ENCODE measurements at regions not wholly inside any gene's neighbourhood (a gene's known extent, or its start where the extent isn't known, plus 50 kb on each side); places are given as distances from the start of the nearest gene placed in this dataset.

DNA sequence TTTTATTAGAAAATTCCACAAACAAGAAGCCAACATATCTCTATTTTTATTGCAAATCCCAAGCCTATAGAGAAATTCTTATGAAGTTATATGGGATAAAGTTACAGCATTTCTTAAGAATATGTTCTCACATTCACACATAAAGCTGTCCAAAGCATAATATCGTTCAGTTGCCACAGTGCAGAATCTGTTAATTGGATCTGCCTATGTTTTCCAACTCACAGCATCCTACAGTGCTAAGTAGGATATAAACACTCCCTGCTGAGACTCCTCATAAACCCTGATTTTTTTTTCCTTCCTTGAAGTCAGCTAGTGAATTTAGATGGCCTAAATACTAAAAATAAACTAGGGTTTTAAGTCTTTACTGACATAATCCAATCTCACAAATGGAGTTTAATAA lies 307.9 kb downstream of the PDGFC start:
- H3K27ac ChIP-seq (ENCODE audit: low read depth), result no peak overlapping the region
- H3K36me3 Mint-ChIP-seq (ENCODE audit: low read depth), result no peaks in the 10 kb centered on the region
- no peaks in the 10 kb centered on the region for H3K9me3 Mint-ChIP-seq
- no peaks in the 10 kb centered on the region for H4K20me1 ChIP-seq (replicated peaks; ENCODE audit: insufficient read depth)
- no peaks in the 10 kb centered on the region for H3K36me3 ChIP-seq (ENCODE audit: insufficient read depth)
- H2AFZ ChIP-seq, result no peak overlapping the region
- no peak overlapping the region for H3K27ac Mint-ChIP-seq
- no peak for ATAC-seq
- no peaks in the 10 kb centered on the region; the same call in 1 of the 2 replicates for H3K4me1 ChIP-seq (ENCODE audit: insufficient read depth)
- peaks cover 7% of the 10 kb centered on the region; the same call in 2 of the 3 replicates for H3K4me1 Mint-ChIP-seq
- no peak for DNase-seq (ENCODE audit: low spot score)
- H3K4me2 ChIP-seq, result no peak overlapping the region
- TF ChIP-seq POLR2AphosphoS5 (IDR thresholded peaks at IDR 0.05; ENCODE audit: low read depth) (no peak), EZH2phosphoT487 (IDR thresholded peaks at IDR 0.05; ENCODE audit: unreplicated experiment) (no peak), JUNB (IDR thresholded peaks at IDR 0.05; ENCODE audit: unreplicated experiment) (no peak), CREB1 (CRISPR knock-in tag; IDR thresholded peaks at IDR 0.05; ENCODE audit: low read depth) (no peak), ZNF462 (CRISPR knock-in tag; IDR thresholded peaks at IDR 0.05) (no peak), NANOG (IDR thresholded peaks at IDR 0.05; ENCODE audit: borderline replicate concordance) (no peak), ZNF331 (CRISPR knock-in tag; IDR thresholded peaks at IDR 0.05; ENCODE audit: low read depth) (no peak), ZNF114 (CRISPR knock-in tag; IDR thresholded peaks at IDR 0.05) (no peak), EZH2 (IDR thresholded peaks at IDR 0.05; ENCODE audit: low read depth, unreplicated experiment) (no peak), STAT1 (IDR thresholded peaks at IDR 0.05; ENCODE audit: unreplicated experiment) (no peak), CTCF (conservative IDR thresholded peaks at IDR 0.05; ENCODE audit: low read depth in 2 of 2) (no peak)
- TF ChIP-seq, protein P1, sequence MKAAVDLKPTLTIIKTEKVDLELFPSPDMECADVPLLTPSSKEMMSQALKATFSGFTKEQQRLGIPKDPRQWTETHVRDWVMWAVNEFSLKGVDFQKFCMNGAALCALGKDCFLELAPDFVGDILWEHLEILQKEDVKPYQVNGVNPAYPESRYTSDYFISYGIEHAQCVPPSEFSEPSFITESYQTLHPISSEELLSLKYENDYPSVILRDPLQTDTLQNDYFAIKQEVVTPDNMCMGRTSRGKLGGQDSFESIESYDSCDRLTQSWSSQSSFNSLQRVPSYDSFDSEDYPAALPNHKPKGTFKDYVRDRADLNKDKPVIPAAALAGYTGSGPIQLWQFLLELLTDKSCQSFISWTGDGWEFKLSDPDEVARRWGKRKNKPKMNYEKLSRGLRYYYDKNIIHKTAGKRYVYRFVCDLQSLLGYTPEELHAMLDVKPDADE (IDR thresholded peaks at IDR 0.05), result no peak
- TF ChIP-seq, protein P2, sequence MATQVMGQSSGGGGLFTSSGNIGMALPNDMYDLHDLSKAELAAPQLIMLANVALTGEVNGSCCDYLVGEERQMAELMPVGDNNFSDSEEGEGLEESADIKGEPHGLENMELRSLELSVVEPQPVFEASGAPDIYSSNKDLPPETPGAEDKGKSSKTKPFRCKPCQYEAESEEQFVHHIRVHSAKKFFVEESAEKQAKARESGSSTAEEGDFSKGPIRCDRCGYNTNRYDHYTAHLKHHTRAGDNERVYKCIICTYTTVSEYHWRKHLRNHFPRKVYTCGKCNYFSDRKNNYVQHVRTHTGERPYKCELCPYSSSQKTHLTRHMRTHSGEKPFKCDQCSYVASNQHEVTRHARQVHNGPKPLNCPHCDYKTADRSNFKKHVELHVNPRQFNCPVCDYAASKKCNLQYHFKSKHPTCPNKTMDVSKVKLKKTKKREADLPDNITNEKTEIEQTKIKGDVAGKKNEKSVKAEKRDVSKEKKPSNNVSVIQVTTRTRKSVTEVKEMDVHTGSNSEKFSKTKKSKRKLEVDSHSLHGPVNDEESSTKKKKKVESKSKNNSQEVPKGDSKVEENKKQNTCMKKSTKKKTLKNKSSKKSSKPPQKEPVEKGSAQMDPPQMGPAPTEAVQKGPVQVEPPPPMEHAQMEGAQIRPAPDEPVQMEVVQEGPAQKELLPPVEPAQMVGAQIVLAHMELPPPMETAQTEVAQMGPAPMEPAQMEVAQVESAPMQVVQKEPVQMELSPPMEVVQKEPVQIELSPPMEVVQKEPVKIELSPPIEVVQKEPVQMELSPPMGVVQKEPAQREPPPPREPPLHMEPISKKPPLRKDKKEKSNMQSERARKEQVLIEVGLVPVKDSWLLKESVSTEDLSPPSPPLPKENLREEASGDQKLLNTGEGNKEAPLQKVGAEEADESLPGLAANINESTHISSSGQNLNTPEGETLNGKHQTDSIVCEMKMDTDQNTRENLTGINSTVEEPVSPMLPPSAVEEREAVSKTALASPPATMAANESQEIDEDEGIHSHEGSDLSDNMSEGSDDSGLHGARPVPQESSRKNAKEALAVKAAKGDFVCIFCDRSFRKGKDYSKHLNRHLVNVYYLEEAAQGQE (IDR thresholded peaks at IDR 0.05; ENCODE audit: unreplicated experiment), result no peak
- no peaks in the 10 kb centered on the region for H3K9me2 ChIP-seq (ENCODE audit: insufficient read depth)
- H3K79me2 ChIP-seq (replicated peaks; ENCODE audit: insufficient read depth), result no peaks in the 10 kb centered on the region
- H3K27me3 ChIP-seq (ENCODE audit: insufficient read depth), result no peaks in the 10 kb centered on the region
- H3K4me3 ChIP-seq, result no peak overlapping the region
- H3K4me3 Mint-ChIP-seq, result no peak overlapping the region
- no peaks in the 10 kb centered on the region for H3K27me3 Mint-ChIP-seq (ENCODE audit: insufficient read depth, low read depth, poor library complexity)
- H3F3A ChIP-seq (replicated peaks; ENCODE audit: low read depth), result no peaks in the 10 kb centered on the region

Data from GM23338 (cell line).